HEK293 (cell line): ENCODE measurements at regions not wholly inside any gene's neighbourhood (a gene's known extent, or its start where the extent isn't known, plus 50 kb on each side); places are given as distances from the start of the nearest gene placed in this dataset.

Experiments
- CTCF ChIP-seq: fragments of 450-650 bp; formaldehyde crosslinking; IDR thresholded peaks from 2 replicates; pipeline ENCODE4 v1.5.1; 2016; ENCODE audit warnings: missing biosample characterization, missing genetic modification characterization
- MEIS1 ChIP-seq: sonication (generic); formaldehyde crosslinking; IDR thresholded peaks from 2 replicates; pipeline ENCODE4 v1.8.1; 2022; ENCODE audit warnings: missing genetic modification reagents, mild to moderate bottlenecking, borderline replicate concordance
- TF ChIP-seq, protein P1 (sequence below): fragments of 450-650 bp; formaldehyde crosslinking; IDR thresholded peaks from 2 replicates; pipeline ENCODE4 v1.5.1; 2016; ENCODE audit warnings: missing biosample characterization, missing genetic modification characterization
- TF ChIP-seq, protein P2 (sequence below): fragments of 450-650 bp; IDR thresholded peaks from 2 replicates; pipeline ENCODE4 v1.5.1; 2018; ENCODE audit warnings: missing biosample characterization, mild to moderate bottlenecking, missing genetic modification characterization

DNA sequence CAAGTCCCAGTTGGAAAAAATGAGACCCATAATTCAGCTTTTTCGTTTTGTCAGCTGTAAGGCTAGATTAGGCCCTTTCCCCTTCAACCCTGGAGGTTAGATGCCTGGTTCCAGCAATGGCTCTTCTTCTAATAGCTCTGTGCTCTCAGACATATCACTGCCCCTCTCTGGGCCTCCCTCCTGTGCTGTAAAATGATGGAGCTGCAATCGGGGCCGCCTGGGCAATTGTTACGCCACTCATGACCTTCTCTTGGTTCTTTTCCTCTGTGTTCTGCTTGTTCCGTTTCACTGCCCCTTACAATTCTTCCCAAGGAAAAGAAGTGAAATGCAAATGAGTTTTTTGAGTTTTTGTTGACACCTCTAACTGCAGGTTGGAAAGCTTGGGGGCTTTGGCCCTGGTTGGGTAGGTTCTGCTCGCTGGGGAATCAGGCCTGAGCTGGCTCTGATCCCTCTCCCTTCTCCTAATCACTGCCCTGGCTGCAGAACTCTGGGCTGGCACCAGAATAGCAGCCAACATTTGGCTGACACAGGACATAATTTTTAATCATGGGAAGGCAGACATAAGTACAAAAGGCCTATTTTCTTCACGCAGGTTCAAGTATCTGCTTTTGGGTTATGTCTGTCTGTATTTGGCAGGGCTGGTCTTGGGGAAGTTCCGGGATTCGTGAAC, 110.9 kb downstream of the FOXD1 start:
- TF ChIP-seq MEIS1 (CRISPR knock-in tag) (no peak), CTCF (no peak)
- TF ChIP-seq, protein P1, sequence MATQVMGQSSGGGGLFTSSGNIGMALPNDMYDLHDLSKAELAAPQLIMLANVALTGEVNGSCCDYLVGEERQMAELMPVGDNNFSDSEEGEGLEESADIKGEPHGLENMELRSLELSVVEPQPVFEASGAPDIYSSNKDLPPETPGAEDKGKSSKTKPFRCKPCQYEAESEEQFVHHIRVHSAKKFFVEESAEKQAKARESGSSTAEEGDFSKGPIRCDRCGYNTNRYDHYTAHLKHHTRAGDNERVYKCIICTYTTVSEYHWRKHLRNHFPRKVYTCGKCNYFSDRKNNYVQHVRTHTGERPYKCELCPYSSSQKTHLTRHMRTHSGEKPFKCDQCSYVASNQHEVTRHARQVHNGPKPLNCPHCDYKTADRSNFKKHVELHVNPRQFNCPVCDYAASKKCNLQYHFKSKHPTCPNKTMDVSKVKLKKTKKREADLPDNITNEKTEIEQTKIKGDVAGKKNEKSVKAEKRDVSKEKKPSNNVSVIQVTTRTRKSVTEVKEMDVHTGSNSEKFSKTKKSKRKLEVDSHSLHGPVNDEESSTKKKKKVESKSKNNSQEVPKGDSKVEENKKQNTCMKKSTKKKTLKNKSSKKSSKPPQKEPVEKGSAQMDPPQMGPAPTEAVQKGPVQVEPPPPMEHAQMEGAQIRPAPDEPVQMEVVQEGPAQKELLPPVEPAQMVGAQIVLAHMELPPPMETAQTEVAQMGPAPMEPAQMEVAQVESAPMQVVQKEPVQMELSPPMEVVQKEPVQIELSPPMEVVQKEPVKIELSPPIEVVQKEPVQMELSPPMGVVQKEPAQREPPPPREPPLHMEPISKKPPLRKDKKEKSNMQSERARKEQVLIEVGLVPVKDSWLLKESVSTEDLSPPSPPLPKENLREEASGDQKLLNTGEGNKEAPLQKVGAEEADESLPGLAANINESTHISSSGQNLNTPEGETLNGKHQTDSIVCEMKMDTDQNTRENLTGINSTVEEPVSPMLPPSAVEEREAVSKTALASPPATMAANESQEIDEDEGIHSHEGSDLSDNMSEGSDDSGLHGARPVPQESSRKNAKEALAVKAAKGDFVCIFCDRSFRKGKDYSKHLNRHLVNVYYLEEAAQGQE (tag by site-specific recombination): no peak
- TF ChIP-seq, protein P2, sequence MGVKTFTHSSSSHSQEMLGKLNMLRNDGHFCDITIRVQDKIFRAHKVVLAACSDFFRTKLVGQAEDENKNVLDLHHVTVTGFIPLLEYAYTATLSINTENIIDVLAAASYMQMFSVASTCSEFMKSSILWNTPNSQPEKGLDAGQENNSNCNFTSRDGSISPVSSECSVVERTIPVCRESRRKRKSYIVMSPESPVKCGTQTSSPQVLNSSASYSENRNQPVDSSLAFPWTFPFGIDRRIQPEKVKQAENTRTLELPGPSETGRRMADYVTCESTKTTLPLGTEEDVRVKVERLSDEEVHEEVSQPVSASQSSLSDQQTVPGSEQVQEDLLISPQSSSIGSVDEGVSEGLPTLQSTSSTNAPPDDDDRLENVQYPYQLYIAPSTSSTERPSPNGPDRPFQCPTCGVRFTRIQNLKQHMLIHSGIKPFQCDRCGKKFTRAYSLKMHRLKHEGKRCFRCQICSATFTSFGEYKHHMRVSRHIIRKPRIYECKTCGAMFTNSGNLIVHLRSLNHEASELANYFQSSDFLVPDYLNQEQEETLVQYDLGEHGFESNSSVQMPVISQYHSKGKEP (tag by site-specific recombination): no peak
